Fibroblast of mammary gland (primary cell): ENCODE measurements at regions not wholly inside any gene's neighbourhood (a gene's known extent, or its start where the extent isn't known, plus 50 kb on each side); places are given as distances from the start of the nearest gene placed in this dataset.

Experiments used
- DNase-seq: peaks from one replicate; pipeline ENCODE4 v3.0.0-alpha.2; 2010; ENCODE audit warnings: low read depth
- H3K4me3 ChIP-seq: 2 replicates; pipeline ENCODE4 v1.5.1; 2011; ENCODE audit warnings: low read depth, mild to moderate bottlenecking, low read length, moderate library complexity; ENCODE audit not compliant: control insufficient read depth
- CTCF ChIP-seq: conservative IDR thresholded peaks from 2 replicates; pipeline ENCODE4 v1.5.1; 2011; ENCODE audit warnings: low read depth, low read length, inconsistent platforms; ENCODE audit not compliant: control insufficient read depth, insufficient read depth

- no peak for TF ChIP-seq CTCF
- DNase-seq: no peak
- no peak overlapping the region for H3K4me3 ChIP-seq
Measured at GRCh38 chr10:43878386-43878785, 229.7 kb upstream of the ZNF32 start.

- no peak for TF ChIP-seq CTCF
- no peak overlapping the region for H3K4me3 ChIP-seq
- DNase-seq: no peak
Measured at GRCh38 chr10:43876976-43877375, 228.3 kb upstream of the ZNF32 start.

GRCh38 chr10:43874984-43875383, 226.3 kb upstream of the ZNF32 start:
- no peak for TF ChIP-seq CTCF
- no peak for DNase-seq
- no peak overlapping the region for H3K4me3 ChIP-seq

- TF ChIP-seq CTCF: no peak
- no peak for DNase-seq
- no peak overlapping the region for H3K4me3 ChIP-seq
Measured at GRCh38 chr10:43873717-43874116, 225.0 kb upstream of the ZNF32 start.

- DNase-seq: no peak
- no peak for TF ChIP-seq CTCF
- H3K4me3 ChIP-seq: no peak overlapping the region
Measured at GRCh38 chr10:43872644-43873043, 224.0 kb upstream of the ZNF32 start.

GRCh38 chr10:43871545-43871944, 222.9 kb upstream of the ZNF32 start:
- H3K4me3 ChIP-seq: no peak overlapping the region
- TF ChIP-seq CTCF: no peak
- no peak for DNase-seq

- no peak for TF ChIP-seq CTCF
- no peak overlapping the region for H3K4me3 ChIP-seq
- no peak for DNase-seq
Measured at GRCh38 chr10:43870968-43871439, 222.3 kb upstream of the ZNF32 start.
